Stimulated activated effector memory CD8-positive, alpha-beta T cell treated with anti-CD3 and anti-CD28 coated beads, Interleukin-12 subunit alpha, Interleukin-12 subunit beta, amount 100 ng/mL, for 72 hours (primary cell): ENCODE measurements at regions not wholly inside any gene's neighbourhood (a gene's known extent, or its start where the extent isn't known, plus 50 kb on each side); places are given as distances from the start of the nearest gene placed in this dataset.
"Not testable (repeated sequence)": the region's sequence is repeated elsewhere in the genome, so short reads cannot be mapped to it uniquely, and the experiment has no call there.

ENCODE experiments used
- ATAC-seq: fragments of 150-1000 bp; cut with Tn5 transposase; 2 replicates; pipeline ENCODE4 v1.10.0; 2021
- DNase-seq, 2 donors: peaks; one replicate each; pipeline ENCODE4 v3.0.0; 2021 to 2022; ENCODE audit warnings: low spot score in 2 of 2
- H3K27ac Mint-ChIP-seq: one replicate; pipeline ENCODE4 v1.8.0; 2022; ENCODE audit warnings: mild to moderate bottlenecking, mixed read lengths
- H3K36me3 Mint-ChIP-seq: one replicate; pipeline ENCODE4 v1.8.0; 2022; ENCODE audit warnings: mild to moderate bottlenecking, mixed read lengths
- H3K4me1 Mint-ChIP-seq: one replicate; pipeline ENCODE4 v1.8.0; 2022; ENCODE audit warnings: mixed read lengths
- H3K4me3 Mint-ChIP-seq: one replicate; pipeline ENCODE4 v1.8.0; 2022; ENCODE audit warnings: mild to moderate bottlenecking, mixed read lengths
- H3K9me3 Mint-ChIP-seq: one replicate; pipeline ENCODE4 v1.8.0; 2022; ENCODE audit warnings: mixed read lengths

GRCh38 chr6:112923940-112924587 lies 576.9 kb downstream of the RFPL4B start:
- H3K36me3 Mint-ChIP-seq: no peaks in the 10 kb centered on the region
- H3K4me1 Mint-ChIP-seq: no peaks in the 10 kb centered on the region
- no peak for DNase-seq
- H3K4me3 Mint-ChIP-seq: no peak overlapping the region
- no peak for ATAC-seq
- no peak overlapping the region for H3K27ac Mint-ChIP-seq
- H3K9me3 Mint-ChIP-seq: peaks cover 5% of the 10 kb centered on the region

- ATAC-seq (no peak), DNase-seq (no peak)
- Mint-ChIP-seq H3K27ac (no peak overlapping the region), H3K36me3 (no peaks in the 10 kb centered on the region), H3K9me3 (peaks cover 5% of the 10 kb centered on the region), H3K4me1 (no peaks in the 10 kb centered on the region), H3K4me3 (no peak overlapping the region)
Observed at GRCh38 chr6:112925702-112926101, 578.6 kb downstream of the RFPL4B start.

- no peak for DNase-seq
- H3K4me1 Mint-ChIP-seq: no peaks in the 10 kb centered on the region
Observed at GRCh38 chr6:112927641-112928320, 580.7 kb downstream of the RFPL4B start.

GRCh38 chr6:112929641-112930040 lies 582.5 kb downstream of the RFPL4B start:
- DNase-seq (no peak), ATAC-seq (no peak)
- Mint-ChIP-seq H3K27ac (no peak overlapping the region), H3K9me3 (no peaks in the 10 kb centered on the region), H3K4me1 (no peaks in the 10 kb centered on the region), H3K4me3 (no peak overlapping the region), H3K36me3 (no peaks in the 10 kb centered on the region)

More at GRCh38 chr6:112927641-112928320, 580.7 kb downstream of the RFPL4B start:
- H3K27ac Mint-ChIP-seq: no peak overlapping the region
- no peaks in the 10 kb centered on the region for H3K36me3 Mint-ChIP-seq
- H3K4me3 Mint-ChIP-seq: no peak overlapping the region
- peaks cover 2% of the 10 kb centered on the region for H3K9me3 Mint-ChIP-seq
- no peak for ATAC-seq

GRCh38 chr6:112931832-112932231 lies 584.7 kb downstream of the RFPL4B start:
- no peaks in the 10 kb centered on the region for H3K4me1 Mint-ChIP-seq
- no peak overlapping the region for H3K4me3 Mint-ChIP-seq
- H3K9me3 Mint-ChIP-seq: no peaks in the 10 kb centered on the region
- DNase-seq (no peak), ATAC-seq (no peak)
- no peak overlapping the region for H3K27ac Mint-ChIP-seq
- H3K36me3 Mint-ChIP-seq: no peaks in the 10 kb centered on the region

- DNase-seq (no peak), ATAC-seq (no peak)
- Mint-ChIP-seq H3K9me3 (no peaks in the 10 kb centered on the region), H3K27ac (no peak overlapping the region), H3K4me3 (no peak overlapping the region), H3K36me3 (no peaks in the 10 kb centered on the region), H3K4me1 (no peaks in the 10 kb centered on the region)
Observed at GRCh38 chr6:112933947-112934346, 586.8 kb downstream of the RFPL4B start.

- H3K9me3 Mint-ChIP-seq: no peaks in the 10 kb centered on the region
- H3K27ac Mint-ChIP-seq: no peak overlapping the region
- ATAC-seq (no peak), DNase-seq (no peak)
- H3K4me1 Mint-ChIP-seq: no peaks in the 10 kb centered on the region
- no peak overlapping the region for H3K4me3 Mint-ChIP-seq
- no peaks in the 10 kb centered on the region for H3K36me3 Mint-ChIP-seq
Observed at GRCh38 chr6:112934433-112935327, 587.5 kb downstream of the RFPL4B start.

- Mint-ChIP-seq H3K4me1 (no peaks in the 10 kb centered on the region), H3K4me3 (no peak overlapping the region), H3K9me3 (no peaks in the 10 kb centered on the region), H3K27ac (no peak overlapping the region), H3K36me3 (no peaks in the 10 kb centered on the region)
- ATAC-seq (no peak), DNase-seq (no peak)
Observed at GRCh38 chr6:112935402-112936078, 588.4 kb downstream of the RFPL4B start.

- ATAC-seq (no peak), DNase-seq (no peak)
- H3K9me3 Mint-ChIP-seq: no peaks in the 10 kb centered on the region
- no peaks in the 10 kb centered on the region for H3K4me1 Mint-ChIP-seq
- H3K36me3 Mint-ChIP-seq: no peaks in the 10 kb centered on the region
- no peak overlapping the region for H3K4me3 Mint-ChIP-seq
- no peak overlapping the region for H3K27ac Mint-ChIP-seq
Observed at GRCh38 chr6:112936079-112936472, 588.9 kb downstream of the RFPL4B start.

- H3K9me3 Mint-ChIP-seq: no peaks in the 10 kb centered on the region
- no peak overlapping the region for H3K4me3 Mint-ChIP-seq
- H3K4me1 Mint-ChIP-seq: no peaks in the 10 kb centered on the region
- DNase-seq (no peak), ATAC-seq (no peak)
- no peak overlapping the region for H3K27ac Mint-ChIP-seq
- no peaks in the 10 kb centered on the region for H3K36me3 Mint-ChIP-seq
Observed at GRCh38 chr6:112936504-112936903, 589.4 kb downstream of the RFPL4B start.

- ATAC-seq, DNase-seq, H3K4me3 Mint-ChIP-seq, H3K9me3 Mint-ChIP-seq, H3K36me3 Mint-ChIP-seq, H3K27ac Mint-ChIP-seq, H3K4me1 Mint-ChIP-seq: not testable (repeated sequence)
Observed at GRCh38 chr6:112937690-112938089, 590.6 kb downstream of the RFPL4B start.

- H3K9me3 Mint-ChIP-seq: no peaks in the 10 kb centered on the region
Observed at GRCh38 chr6:112938650-112939049, 591.5 kb downstream of the RFPL4B start.

GRCh38 chr6:112939563-112939962 lies 592.4 kb downstream of the RFPL4B start:
- no peak for ATAC-seq
- Mint-ChIP-seq H3K4me1 (no peaks in the 10 kb centered on the region), H3K27ac (no peak overlapping the region), H3K36me3 (no peaks in the 10 kb centered on the region), H3K4me3 (no peak overlapping the region), H3K9me3 (no peaks in the 10 kb centered on the region)
- DNase-seq: no peak

More at GRCh38 chr6:112938650-112939049, 591.5 kb downstream of the RFPL4B start:
- H3K4me1 Mint-ChIP-seq: no peaks in the 10 kb centered on the region
- no peak overlapping the region for H3K4me3 Mint-ChIP-seq
- H3K36me3 Mint-ChIP-seq: no peaks in the 10 kb centered on the region
- DNase-seq: no peak
- no peak overlapping the region for H3K27ac Mint-ChIP-seq
- no peak for ATAC-seq

- H3K4me3 Mint-ChIP-seq: no peak overlapping the region
- no peak for ATAC-seq
- no peaks in the 10 kb centered on the region for H3K36me3 Mint-ChIP-seq
- no peak overlapping the region for H3K27ac Mint-ChIP-seq
- no peak for DNase-seq
- H3K9me3 Mint-ChIP-seq: no peaks in the 10 kb centered on the region
- no peaks in the 10 kb centered on the region for H3K4me1 Mint-ChIP-seq
Observed at GRCh38 chr6:112941613-112942012, 594.5 kb downstream of the RFPL4B start.

GRCh38 chr6:112946051-112946450 lies 598.9 kb downstream of the RFPL4B start:
- Mint-ChIP-seq H3K27ac (no peak overlapping the region), H3K9me3 (no peaks in the 10 kb centered on the region), H3K4me1 (no peaks in the 10 kb centered on the region), H3K36me3 (no peaks in the 10 kb centered on the region), H3K4me3 (no peak overlapping the region)
- DNase-seq: no peak
- ATAC-seq: no peak
